ENCODE measurements at regions not wholly inside any gene's neighbourhood (a gene's known extent, or its start where the extent isn't known, plus 50 kb on each side); places are given as distances from the start of the nearest gene placed in this dataset.

GRCh38 chr1:55580845-55581332 lies 365.7 kb upstream of the USP24 start:
- TF ChIP-seq, protein P1, sequence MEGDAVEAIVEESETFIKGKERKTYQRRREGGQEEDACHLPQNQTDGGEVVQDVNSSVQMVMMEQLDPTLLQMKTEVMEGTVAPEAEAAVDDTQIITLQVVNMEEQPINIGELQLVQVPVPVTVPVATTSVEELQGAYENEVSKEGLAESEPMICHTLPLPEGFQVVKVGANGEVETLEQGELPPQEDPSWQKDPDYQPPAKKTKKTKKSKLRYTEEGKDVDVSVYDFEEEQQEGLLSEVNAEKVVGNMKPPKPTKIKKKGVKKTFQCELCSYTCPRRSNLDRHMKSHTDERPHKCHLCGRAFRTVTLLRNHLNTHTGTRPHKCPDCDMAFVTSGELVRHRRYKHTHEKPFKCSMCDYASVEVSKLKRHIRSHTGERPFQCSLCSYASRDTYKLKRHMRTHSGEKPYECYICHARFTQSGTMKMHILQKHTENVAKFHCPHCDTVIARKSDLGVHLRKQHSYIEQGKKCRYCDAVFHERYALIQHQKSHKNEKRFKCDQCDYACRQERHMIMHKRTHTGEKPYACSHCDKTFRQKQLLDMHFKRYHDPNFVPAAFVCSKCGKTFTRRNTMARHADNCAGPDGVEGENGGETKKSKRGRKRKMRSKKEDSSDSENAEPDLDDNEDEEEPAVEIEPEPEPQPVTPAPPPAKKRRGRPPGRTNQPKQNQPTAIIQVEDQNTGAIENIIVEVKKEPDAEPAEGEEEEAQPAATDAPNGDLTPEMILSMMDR (IDR thresholded peaks at IDR 0.05) = no peak
- TF ChIP-seq ZFX (IDR thresholded peaks at IDR 0.05; ENCODE audit: borderline replicate concordance) = no peak

All from 22Rv1 (cell line).